ENCODE measurements at regions not wholly inside any gene's neighbourhood (a gene's known extent, or its start where the extent isn't known, plus 50 kb on each side); places are given as distances from the start of the nearest gene placed in this dataset.
"Not testable (repeated sequence)": the region's sequence is repeated elsewhere in the genome, so short reads cannot be mapped to it uniquely, and the experiment has no call there.

- DNase-seq, result no peak
Observed at GRCh38 chr13:37302686-37303085, 197.2 kb upstream of the CSNK1A1L start.

DNA sequence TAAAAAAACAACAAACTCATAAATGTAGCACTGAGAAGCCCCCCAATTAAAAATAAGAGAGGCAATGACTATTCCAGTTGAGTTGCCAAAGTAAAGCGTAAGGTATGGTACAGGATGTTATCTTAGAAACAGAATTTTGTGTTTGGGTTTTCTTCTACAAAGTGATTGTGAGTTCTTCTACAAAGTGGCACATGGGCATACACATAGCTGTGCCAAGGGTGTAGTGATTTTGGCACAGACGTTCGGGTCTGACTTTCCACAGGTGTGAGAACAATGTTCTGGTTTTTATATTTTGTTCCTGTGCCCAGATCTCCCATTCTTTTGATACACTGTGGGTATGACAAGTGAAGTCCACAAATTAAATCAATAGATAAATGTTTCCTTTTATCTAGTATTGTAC lies 190.1 kb upstream of the CSNK1A1L start:
- DNase-seq, result no peak

DNA sequence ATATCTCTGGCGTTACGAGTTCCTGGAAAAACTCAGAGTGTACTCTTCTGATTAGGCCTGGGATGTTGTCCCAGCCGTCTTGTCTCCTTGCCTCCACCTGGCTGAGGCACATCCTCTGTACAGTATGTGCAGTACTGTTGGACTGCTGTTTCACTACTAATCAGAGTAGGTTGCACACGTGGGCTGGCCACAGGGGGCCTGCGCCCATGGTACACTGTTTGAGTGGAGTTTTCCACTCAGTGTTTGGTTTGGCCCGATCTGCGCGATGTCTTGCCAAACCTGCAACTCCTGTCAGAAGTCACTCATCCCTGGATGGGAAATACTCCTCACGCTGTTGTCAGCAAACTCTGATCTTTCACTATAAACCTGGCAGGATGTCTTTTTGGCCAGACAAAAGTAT lies 189.6 kb upstream of the CSNK1A1L start:
- DNase-seq, result no peak

GRCh38 chr13:37294472-37294871 lies 189.0 kb upstream of the CSNK1A1L start:
- no peak for DNase-seq

DNA sequence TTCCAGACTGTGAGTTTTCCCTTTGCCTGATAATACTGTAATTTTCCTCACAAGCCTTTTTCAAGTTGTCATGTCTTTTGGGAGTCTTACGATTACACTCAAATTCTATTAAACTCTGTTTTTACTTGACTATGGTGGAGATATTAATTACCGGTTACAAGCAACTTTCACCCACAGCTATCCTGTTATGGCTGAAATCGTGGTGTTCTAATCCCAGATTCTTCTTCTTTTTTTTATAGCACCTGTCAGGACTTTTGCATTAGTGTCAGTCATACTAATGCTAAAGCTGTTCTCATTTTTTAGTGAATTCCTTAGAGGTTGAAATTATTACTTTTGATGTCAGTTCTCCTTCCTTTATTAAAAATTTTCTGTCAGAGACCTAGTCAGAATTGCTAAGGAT lies 187.8 kb upstream of the CSNK1A1L start:
- DNase-seq, result no peak

- no peak for DNase-seq
Observed at GRCh38 chr13:37290716-37291505, 185.4 kb upstream of the CSNK1A1L start.

GRCh38 chr13:37289212-37289935 lies 183.9 kb upstream of the CSNK1A1L start:
- no peak for DNase-seq

GRCh38 chr13:37288057-37288720 lies 182.7 kb upstream of the CSNK1A1L start:
- DNase-seq, result no peak

DNA sequence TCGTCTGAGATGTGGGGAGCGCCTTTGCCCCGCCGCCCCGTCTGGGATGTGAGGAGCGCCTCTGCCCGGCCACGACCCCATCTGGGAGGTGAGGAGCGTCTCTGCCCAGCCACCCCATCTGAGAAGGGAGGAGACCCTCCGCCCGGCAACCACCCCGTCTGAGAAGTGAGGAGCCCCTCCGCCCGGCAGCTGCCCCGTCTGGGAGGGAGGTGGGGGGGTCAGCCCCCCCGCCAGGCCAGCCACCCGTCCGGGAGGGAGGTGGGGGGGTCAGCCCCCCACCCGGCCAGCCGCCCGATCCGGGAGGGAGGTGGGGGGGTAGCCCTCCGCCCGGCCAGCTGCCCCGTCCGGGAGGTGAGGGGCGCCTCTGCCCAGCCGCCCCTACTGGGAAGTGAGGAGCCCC lies 174.8 kb upstream of the CSNK1A1L start:
- not testable (repeated sequence) for DNase-seq

- no peak for DNase-seq
Observed at GRCh38 chr13:37277435-37278144, 172.1 kb upstream of the CSNK1A1L start.

DNA sequence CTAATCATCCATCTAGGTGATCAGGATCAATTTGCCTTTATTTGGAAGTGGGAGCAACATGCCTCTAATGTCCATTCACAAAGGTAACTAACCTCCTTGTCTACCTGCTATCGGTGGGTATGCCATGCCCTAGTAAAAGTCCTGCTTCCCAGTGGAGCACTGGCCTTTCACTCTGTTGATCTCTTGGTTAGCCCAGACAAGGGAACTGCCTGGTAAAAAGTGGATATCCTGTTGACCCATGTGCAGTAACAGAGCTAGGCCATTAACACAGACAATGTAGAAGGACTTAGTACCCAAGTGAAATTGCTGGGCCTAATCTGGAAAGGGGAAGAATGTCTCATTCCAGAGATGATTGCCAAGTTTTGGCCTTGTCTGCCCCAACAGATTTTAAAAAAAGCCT lies 171.5 kb upstream of the CSNK1A1L start:
- no peak for DNase-seq

GRCh38 chr13:37274569-37275497 lies 169.4 kb upstream of the CSNK1A1L start:
- DNase-seq, result no peak

- DNase-seq, result no peak
Observed at GRCh38 chr13:37273836-37274235, 168.4 kb upstream of the CSNK1A1L start.

GRCh38 chr13:37270226-37271001 lies 164.9 kb upstream of the CSNK1A1L start:
- no peak for DNase-seq

DNA sequence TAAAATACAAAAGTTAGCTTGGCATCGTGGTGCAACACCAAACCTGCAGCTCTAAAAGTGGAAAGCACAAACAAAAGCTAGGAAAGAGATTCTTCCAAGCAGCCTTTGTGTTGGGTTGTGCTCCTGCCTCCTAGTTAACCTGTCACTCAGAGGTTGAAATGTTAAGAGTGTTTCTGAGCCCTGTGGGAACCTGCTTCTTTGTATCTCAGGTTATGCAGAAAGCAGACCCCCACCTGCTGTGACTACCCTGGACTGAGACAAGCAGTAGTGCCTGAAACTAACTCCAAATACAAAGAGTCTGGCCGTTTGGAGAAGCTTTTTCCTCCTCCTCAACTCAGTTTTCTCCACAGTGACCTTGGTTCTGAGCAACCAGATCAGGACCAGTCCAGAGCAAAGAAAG lies 158.4 kb upstream of the CSNK1A1L start:
- no peak for DNase-seq

GRCh38 chr13:37257706-37258105 lies 152.2 kb upstream of the CSNK1A1L start:
- DNase-seq, result no peak

DNA sequence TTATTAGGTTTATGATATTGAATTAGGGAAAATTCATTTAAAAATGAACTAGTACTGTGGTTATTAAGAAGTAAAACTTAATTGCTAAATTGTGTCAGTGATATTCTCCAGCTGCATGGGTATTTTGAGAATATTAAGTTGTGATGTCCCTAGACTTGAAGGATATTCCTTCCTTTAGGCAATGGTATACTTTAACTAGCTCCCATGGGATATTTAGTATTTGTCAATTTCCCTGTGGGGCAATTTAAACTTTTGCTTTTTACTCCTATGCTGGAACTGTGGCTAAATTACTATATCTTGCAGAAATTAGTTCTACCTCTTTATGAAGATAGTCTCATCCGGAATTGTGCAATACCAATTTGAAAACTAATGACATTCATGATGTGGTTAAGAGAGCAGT lies 151.6 kb upstream of the CSNK1A1L start:
- DNase-seq, result no peak

GRCh38 chr13:37241786-37242185 lies 136.3 kb upstream of the CSNK1A1L start:
- DNase-seq, result no peak

GRCh38 chr13:37230346-37230745 lies 124.9 kb upstream of the CSNK1A1L start:
- no peak for DNase-seq

- no peak for DNase-seq
Observed at GRCh38 chr13:37229931-37230330, 124.5 kb upstream of the CSNK1A1L start.

Measured in nucleus accumbens (tissue), 56 donors.